GM10248 (cell line): ENCODE measurements at regions not wholly inside any gene's neighbourhood (a gene's known extent, or its start where the extent isn't known, plus 50 kb on each side); places are given as distances from the start of the nearest gene placed in this dataset.

ENCODE experiments used
- CTCF ChIA-PET: fragments of 300-600 bp; sonication (Branson Sonifier 250); formaldehyde crosslinking; extraction: SDS; loops from one replicate; lab custom pipeline; 2021; ENCODE audit warnings: antibody characterized with exemption; lab: Yijun Ruan, JAX
- POLR2A ChIA-PET: fragments of 350-650 bp; sonication (Branson Sonifier 250); formaldehyde crosslinking; extraction: SDS; loops from one replicate; lab custom pipeline; 2020; ENCODE audit warnings: antibody characterized with exemption; lab: Yijun Ruan, JAX
- DNase-seq: peaks from one replicate; pipeline ENCODE4 v3.0.0; 2012; ENCODE audit errors: extremely low spot score
- CTCF ChIP-seq: IDR thresholded peaks from 2 replicates; pipeline ENCODE4 v1.5.1; 2012; ENCODE audit warnings: mild to moderate bottlenecking, low read depth; ENCODE audit errors: extremely low read depth, missing control alignments, control extremely low read depth

DNA sequence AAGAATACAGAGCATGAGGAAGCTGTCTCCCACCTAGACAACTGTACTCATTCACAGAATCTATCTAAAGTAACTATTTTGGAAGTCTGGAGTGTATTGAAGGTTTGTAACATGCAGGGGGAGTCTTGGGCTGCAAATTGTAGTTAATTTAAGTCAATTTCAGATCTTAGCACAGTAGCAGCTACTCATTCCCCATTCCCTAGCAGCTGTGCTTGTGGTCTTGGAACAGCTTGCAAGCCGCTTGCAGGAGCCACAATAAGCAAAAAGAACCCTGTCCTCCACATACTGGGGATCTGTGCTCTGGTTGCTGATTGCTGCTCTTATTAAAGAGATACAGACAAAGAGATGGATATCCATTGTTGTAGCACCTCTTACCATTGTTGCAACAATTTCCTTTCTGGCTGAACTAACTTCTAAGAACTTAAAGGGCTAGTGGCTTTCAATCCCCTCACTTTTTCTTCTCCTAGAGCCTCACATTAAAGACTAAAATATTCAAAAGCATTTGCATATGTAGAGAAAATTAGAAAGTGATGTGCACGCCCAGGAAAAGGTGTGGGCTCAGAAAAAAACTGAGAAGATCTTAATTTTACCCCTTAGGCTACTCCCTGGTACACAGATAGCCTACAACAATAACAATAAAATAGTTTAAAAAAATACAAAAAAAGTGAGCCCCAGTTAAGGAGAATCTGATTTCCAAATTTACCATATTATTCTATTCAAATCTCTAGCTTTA, 1775.1 kb upstream of the PIK3C3 start:
- DNase-seq, result no peak
- TF ChIP-seq CTCF, result no peak
- CTCF ChIA-PET, result interaction anchor here (0.8 kb wide), 1 partner anchor 20 kb away, joined by 3 read pairs; no protein-coding TSS in a partner anchor
- POLR2A ChIA-PET, result no interaction called here

- ChIA-PET CTCF (no interaction called here), POLR2A (no interaction called here)
- no peak for DNase-seq
- no peak for TF ChIP-seq CTCF
Measured at GRCh38 chr18:40168026-40168425, 1787.0 kb upstream of the PIK3C3 start.

- ChIA-PET CTCF (interaction anchor here (1.6 kb wide), 1 partner anchor 9 kb away, joined by 3 read pairs; no protein-coding TSS in a partner anchor), POLR2A (no interaction called here)
- DNase-seq, result no peak
- no peak for TF ChIP-seq CTCF
Measured at GRCh38 chr18:40163254-40163653, 1791.8 kb upstream of the PIK3C3 start.

GRCh38 chr18:40160361-40160760, 1794.7 kb upstream of the PIK3C3 start:
- CTCF ChIA-PET, result interaction anchor here (0.9 to 1.6 kb wide), 2 partner anchors 12 to 20 kb away, joined by 3 read pairs; no protein-coding TSS in a partner anchor
- POLR2A ChIA-PET, result no interaction called here
- DNase-seq, result no peak
- no peak for TF ChIP-seq CTCF

DNA sequence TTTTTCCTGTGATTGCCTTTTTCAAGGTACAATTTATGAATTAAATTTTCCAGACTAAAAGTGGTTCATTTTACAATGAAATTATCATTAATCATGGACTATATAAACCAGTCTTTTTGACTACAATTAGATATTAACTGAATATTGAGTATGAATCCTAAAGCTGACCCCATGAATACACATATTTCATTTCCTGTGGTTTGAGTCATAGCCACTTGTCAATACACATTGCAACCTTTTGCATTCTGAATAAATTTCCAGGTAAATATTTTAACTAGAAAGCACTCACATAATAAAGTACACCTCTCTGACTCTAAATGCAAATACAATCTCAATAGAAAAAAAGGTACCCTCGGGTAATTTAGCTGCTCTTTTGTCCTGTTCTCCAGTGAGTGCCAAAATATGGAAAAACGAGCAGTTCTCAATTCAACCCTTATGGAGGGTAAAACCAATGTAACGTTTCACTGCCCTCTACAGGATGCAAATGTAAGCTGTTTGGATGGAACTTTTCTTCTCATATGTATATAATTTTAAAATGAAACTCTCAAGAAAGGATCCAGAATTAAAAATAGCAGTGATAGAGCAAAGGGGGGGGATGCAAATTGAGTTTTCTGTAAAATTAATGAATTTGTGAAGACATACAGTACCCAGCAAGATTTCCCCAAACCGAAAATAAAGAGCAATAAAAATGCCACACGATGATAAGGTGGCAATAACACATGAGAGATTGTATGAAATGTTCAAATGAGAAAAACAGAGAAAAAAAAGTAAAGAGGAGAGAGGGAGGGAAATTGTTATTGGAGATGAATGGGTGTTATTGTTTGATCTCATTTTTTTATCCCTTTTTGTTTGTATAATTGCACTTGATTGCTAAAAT, 1795.7 kb upstream of the PIK3C3 start:
- CTCF ChIA-PET, result interaction anchor here (1.6 kb wide), 1 partner anchor 13 kb away, joined by 3 read pairs; no protein-coding TSS in a partner anchor
- TF ChIP-seq CTCF, result no peak
- no peak for DNase-seq
- POLR2A ChIA-PET, result no interaction called here

DNA sequence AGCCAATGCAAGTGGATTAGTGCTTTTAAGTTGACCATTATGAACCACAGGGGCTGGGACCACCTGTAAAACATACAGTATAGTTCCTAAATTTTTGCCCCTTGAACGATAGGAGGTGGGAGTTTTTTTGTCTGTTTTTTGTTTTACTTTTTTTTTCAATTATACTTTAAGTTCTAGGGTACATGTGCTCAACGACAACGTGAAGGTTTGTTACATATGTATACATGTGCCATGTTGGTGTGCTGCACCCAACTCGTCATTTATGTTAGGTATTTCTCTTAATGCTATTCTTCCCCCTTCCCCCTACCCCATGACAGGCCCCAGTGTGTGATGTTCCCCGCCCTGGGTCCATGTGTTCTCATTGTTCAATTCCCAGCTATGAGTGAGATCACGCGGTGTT, 1797.9 kb upstream of the PIK3C3 start:
- ChIA-PET CTCF (no interaction called here), POLR2A (no interaction called here)
- TF ChIP-seq CTCF, result no peak
- no peak for DNase-seq
